Neutrophil (primary cell): ENCODE measurements at regions not wholly inside any gene's neighbourhood (a gene's known extent, or its start where the extent isn't known, plus 50 kb on each side); places are given as distances from the start of the nearest gene placed in this dataset.

Experiments used
- H3K27ac ChIP-seq: fragments of 200-600 bp; sonication (generic); 2 replicates; pipeline ENCODE4 v1.5.1; 2016; ENCODE audit warnings: mild to moderate bottlenecking, moderate library complexity
- H3K27me3 ChIP-seq: fragments of 200-600 bp; sonication (generic); 2 replicates; pipeline ENCODE4 v1.6.0; 2016; ENCODE audit warnings: mild to moderate bottlenecking
- H3K36me3 ChIP-seq: fragments of 200-600 bp; sonication (generic); 2 replicates; pipeline ENCODE4 v1.5.1; 2017
- H3K4me1 ChIP-seq, 2 experiments: fragments of 200-600 bp in 1 of 2; sonication (generic) in 1 of 2; 1 replicate in 1 of 2; 2 replicates in 1 of 2; pipeline versions ENCODE4 v1.5.1 to v1.6.1; 2013 to 2016; ENCODE audit warnings: low read depth in 1 of 2, low read length in 1 of 2, mild to moderate bottlenecking in 1 of 2, moderate library complexity in 1 of 2; ENCODE audit not compliant: control insufficient read depth in 1 of 2, insufficient read depth in 1 of 2
- H3K4me3 ChIP-seq, 2 experiments: fragments of 200-600 bp in 1 of 2; sonication (generic) in 1 of 2; 1 replicate in 1 of 2; 2 replicates in 1 of 2; pipeline ENCODE4 v1.5.1; 2013 to 2016; ENCODE audit warnings: low read depth in 1 of 2, low read length in 1 of 2, mild to moderate bottlenecking in 1 of 2, moderate library complexity in 1 of 2
- H3K9me3 ChIP-seq: fragments of 200-600 bp; sonication (generic); 2 replicates; pipeline ENCODE4 v1.5.1; 2016
- TF ChIP-seq, protein P1 (sequence below): fragments of 200-600 bp; sonication (generic); IDR thresholded peaks from 2 replicates; pipeline ENCODE4 v1.5.1; 2016; ENCODE audit warnings: antibody characterized with exemption

- TF ChIP-seq, protein P1, sequence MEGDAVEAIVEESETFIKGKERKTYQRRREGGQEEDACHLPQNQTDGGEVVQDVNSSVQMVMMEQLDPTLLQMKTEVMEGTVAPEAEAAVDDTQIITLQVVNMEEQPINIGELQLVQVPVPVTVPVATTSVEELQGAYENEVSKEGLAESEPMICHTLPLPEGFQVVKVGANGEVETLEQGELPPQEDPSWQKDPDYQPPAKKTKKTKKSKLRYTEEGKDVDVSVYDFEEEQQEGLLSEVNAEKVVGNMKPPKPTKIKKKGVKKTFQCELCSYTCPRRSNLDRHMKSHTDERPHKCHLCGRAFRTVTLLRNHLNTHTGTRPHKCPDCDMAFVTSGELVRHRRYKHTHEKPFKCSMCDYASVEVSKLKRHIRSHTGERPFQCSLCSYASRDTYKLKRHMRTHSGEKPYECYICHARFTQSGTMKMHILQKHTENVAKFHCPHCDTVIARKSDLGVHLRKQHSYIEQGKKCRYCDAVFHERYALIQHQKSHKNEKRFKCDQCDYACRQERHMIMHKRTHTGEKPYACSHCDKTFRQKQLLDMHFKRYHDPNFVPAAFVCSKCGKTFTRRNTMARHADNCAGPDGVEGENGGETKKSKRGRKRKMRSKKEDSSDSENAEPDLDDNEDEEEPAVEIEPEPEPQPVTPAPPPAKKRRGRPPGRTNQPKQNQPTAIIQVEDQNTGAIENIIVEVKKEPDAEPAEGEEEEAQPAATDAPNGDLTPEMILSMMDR: no peak
- H3K4me3 ChIP-seq: no peak overlapping the region
- no peaks in the 10 kb centered on the region for H3K9me3 ChIP-seq
- no peaks in the 10 kb centered on the region for H3K36me3 ChIP-seq
- no peaks in the 10 kb centered on the region for H3K27me3 ChIP-seq
- H3K4me1 ChIP-seq: no peaks in the 10 kb centered on the region
- H3K27ac ChIP-seq: no peak overlapping the region
Measured at GRCh38 chr4:14835708-14836425, 166.4 kb upstream of the CPEB2 start.

GRCh38 chr4:14837860-14838259, 164.4 kb upstream of the CPEB2 start:
- TF ChIP-seq, protein P1: no peak
- Histone ChIP-seq H3K27me3 (no peaks in the 10 kb centered on the region), H3K36me3 (no peaks in the 10 kb centered on the region)

GRCh38 chr4:14841801-14842768, 160.2 kb upstream of the CPEB2 start:
- TF ChIP-seq, protein P1: no peak
- H3K4me1 ChIP-seq: no peaks in the 10 kb centered on the region

More at GRCh38 chr4:14837860-14838259, 164.4 kb upstream of the CPEB2 start:
- H3K9me3 ChIP-seq: no peaks in the 10 kb centered on the region
- H3K4me1 ChIP-seq: no peaks in the 10 kb centered on the region
- H3K27ac ChIP-seq: no peak overlapping the region
- no peak overlapping the region for H3K4me3 ChIP-seq

DNA sequence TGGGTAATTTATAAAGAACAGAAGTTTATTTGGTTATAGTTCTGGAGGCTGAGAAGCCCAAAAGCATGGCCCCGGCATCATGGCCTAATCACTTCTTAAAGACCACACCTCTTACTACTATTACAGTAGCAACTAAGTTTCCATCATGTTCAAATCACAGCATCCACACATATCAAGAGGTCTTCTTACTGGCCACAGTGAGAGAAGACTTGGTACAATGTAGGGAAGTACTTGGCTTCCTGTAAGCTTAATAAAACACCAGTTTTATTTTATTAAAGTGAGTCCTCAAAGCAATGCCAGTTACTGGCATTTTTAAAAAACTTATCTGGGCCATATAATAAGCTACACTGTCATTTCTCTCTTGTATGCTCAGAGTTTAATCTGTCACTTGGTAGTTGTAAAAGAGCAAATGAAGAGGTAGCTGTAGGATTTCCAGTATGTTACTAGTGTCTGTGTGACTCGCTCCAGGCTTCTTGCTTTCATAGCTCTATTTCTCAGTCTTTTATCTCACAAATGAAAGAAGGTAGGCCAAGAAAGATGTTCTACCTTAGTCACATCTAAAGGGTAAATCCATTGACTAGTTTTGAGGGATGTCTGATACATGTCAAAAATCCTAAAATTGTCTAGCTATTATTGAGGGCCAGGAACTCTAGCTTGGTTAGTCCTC, 159.2 kb upstream of the CPEB2 start:
- no peak overlapping the region for H3K27ac ChIP-seq
- no peaks in the 10 kb centered on the region for H3K27me3 ChIP-seq
- no peaks in the 10 kb centered on the region for H3K9me3 ChIP-seq
- peaks cover 6 to 7% of the 10 kb centered on the region in 2 experiments for H3K4me1 ChIP-seq
- no peak overlapping the region for H3K4me3 ChIP-seq
- no peaks in the 10 kb centered on the region for H3K36me3 ChIP-seq
- TF ChIP-seq, protein P1: no peak

More at GRCh38 chr4:14841801-14842768, 160.2 kb upstream of the CPEB2 start:
- no peaks in the 10 kb centered on the region for H3K27me3 ChIP-seq
- H3K9me3 ChIP-seq: no peaks in the 10 kb centered on the region
- no peaks in the 10 kb centered on the region for H3K36me3 ChIP-seq
- no peak overlapping the region for H3K4me3 ChIP-seq
- H3K27ac ChIP-seq: no peak overlapping the region

- H3K4me1 ChIP-seq: peaks cover 16 to 17% of the 10 kb centered on the region in 2 experiments
- TF ChIP-seq, protein P1: no peak
Measured at GRCh38 chr4:14844061-14844460, 158.2 kb upstream of the CPEB2 start.

More at GRCh38 chr4:14844061-14844460, 158.2 kb upstream of the CPEB2 start:
- H3K27me3 ChIP-seq: no peaks in the 10 kb centered on the region
- H3K27ac ChIP-seq: no peak overlapping the region
- no peaks in the 10 kb centered on the region for H3K36me3 ChIP-seq
- no peak overlapping the region for H3K4me3 ChIP-seq
- H3K9me3 ChIP-seq: no peaks in the 10 kb centered on the region
